ENCODE measurements at regions not wholly inside any gene's neighbourhood (a gene's known extent, or its start where the extent isn't known, plus 50 kb on each side); places are given as distances from the start of the nearest gene placed in this dataset.
"Not testable (repeated sequence)": the region's sequence is repeated elsewhere in the genome, so short reads cannot be mapped to it uniquely, and the experiment has no call there.

DNA sequence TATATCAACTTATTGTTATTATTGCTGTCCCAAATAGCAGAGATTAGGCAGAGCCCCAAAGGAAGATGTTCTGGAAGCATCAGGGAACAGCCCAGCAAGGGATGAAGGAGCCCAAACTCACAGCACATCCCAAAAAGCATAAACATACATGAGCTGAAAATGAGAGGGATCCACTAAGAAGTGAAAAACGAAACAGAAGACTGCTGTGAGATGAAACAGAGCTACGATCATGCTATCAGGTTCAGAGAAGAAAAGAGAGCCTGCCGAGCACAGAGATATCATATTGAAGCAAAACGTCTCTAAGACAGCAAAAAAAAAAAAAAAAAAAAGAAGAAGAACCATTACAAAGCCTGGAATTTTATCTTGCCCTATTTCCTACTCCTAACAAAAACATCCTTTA lies 127.3 kb downstream of the ZNF608 start:
- H3K9me3 Mint-ChIP-seq: peaks cover 0 to 3% (median 0%) of the 10 kb centered on the region in 7 donors

DNA sequence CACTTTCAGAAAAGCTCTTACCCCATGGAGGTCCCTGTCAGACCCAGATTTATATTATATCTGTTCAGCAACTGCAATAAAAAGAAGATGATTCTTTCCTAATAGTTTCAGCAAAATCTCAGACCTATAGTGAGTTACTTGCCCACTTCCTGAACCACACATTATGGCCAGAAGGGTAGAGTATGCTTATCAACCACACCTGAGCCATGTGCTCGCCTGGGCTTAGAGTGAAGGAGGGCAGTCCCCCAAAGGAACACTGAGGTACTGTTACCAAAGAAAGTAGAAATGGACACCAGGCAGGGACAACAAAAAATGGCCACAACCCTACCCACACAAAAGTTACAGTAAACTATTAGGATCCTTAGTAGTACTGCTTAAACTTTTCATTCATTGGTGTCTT lies 128.7 kb downstream of the ZNF608 start:
- no peak overlapping the region for H3K27ac Mint-ChIP-seq
- H3K9me3 Mint-ChIP-seq: peaks cover 0 to 3% (median 0%) of the 10 kb centered on the region in 7 donors
- H3K4me1 ChIP-seq (ENCODE audit: control insufficient read depth, insufficient read depth, low read length, poor library complexity, severe bottlenecking): no peaks in the 10 kb centered on the region
- H3K27me3 Mint-ChIP-seq: peaks cover 14% of the 10 kb centered on the region
- no peaks in the 10 kb centered on the region for H3K36me3 Mint-ChIP-seq
- no peak for ATAC-seq (ENCODE audit: low read depth in 2 of 2)
- H3K27ac ChIP-seq (ENCODE audit: insufficient read depth, low read length, poor library complexity, severe bottlenecking): no peak overlapping the region
- no peaks in the 10 kb centered on the region for H3K27me3 ChIP-seq (ENCODE audit: control insufficient read depth, insufficient read depth, low read length)
- H3K4me3 ChIP-seq (ENCODE audit: low read depth, low read length): no peak overlapping the region
- H3K36me3 ChIP-seq (ENCODE audit: control insufficient read depth, insufficient read depth, low read length): no peaks in the 10 kb centered on the region
- H3K4me1 Mint-ChIP-seq: no peaks in the 10 kb centered on the region
- no peak overlapping the region for H3K4me3 Mint-ChIP-seq
- DNase-seq: no peak
- no peaks in the 10 kb centered on the region for H3K9me3 ChIP-seq (ENCODE audit: control insufficient read depth in 2 of 2, low read length in 2 of 2)

More for the DNA sequence above, 127.3 kb downstream of the ZNF608 start:
- no peak overlapping the region for H3K27ac ChIP-seq (ENCODE audit: insufficient read depth, low read length, poor library complexity, severe bottlenecking)
- H3K4me3 ChIP-seq (ENCODE audit: low read depth, low read length): no peak overlapping the region
- no peaks in the 10 kb centered on the region for H3K36me3 Mint-ChIP-seq
- H3K27me3 ChIP-seq (ENCODE audit: control insufficient read depth, insufficient read depth, low read length): no peaks in the 10 kb centered on the region
- no peak overlapping the region for H3K4me3 Mint-ChIP-seq
- H3K27me3 Mint-ChIP-seq: peaks cover 7% of the 10 kb centered on the region
- ATAC-seq (ENCODE audit: low read depth in 2 of 2): no peak
- no peaks in the 10 kb centered on the region for H3K36me3 ChIP-seq (ENCODE audit: control insufficient read depth, insufficient read depth, low read length)
- no peaks in the 10 kb centered on the region for H3K4me1 ChIP-seq (ENCODE audit: control insufficient read depth, insufficient read depth, low read length, poor library complexity, severe bottlenecking)
- no peaks in the 10 kb centered on the region for H3K4me1 Mint-ChIP-seq
- H3K27ac Mint-ChIP-seq: no peak overlapping the region
- no peak for DNase-seq
- no peaks in the 10 kb centered on the region for H3K9me3 ChIP-seq (ENCODE audit: control insufficient read depth in 2 of 2, low read length in 2 of 2)

DNA sequence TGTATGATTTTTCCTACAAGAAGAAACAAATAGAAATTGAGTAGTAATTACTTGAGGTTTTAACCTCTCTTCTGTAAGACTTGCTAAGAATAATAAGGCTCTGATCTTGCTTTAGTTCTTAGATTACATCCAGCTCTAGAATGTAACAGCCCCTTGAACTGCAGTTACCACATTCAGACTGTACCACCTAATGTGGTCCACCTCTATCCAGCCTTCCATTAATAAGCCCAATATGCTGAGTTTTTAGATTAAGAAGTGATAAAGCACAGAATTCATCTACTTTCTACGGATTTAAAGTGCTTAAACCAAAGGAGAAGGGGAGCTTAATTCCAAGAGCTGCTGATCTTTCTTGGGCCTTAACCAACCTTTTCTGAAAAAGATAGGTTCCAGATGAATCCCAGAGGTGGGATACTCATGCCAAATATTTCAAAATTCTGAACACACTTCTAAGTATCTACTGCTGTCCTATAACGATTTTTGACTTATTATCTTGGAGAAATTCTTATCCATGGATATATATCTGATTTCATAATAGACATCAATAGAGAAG lies 131.5 kb downstream of the ZNF608 start:
- H3K27ac ChIP-seq (ENCODE audit: insufficient read depth, low read length, poor library complexity, severe bottlenecking): no peak overlapping the region
- Mint-ChIP-seq H3K36me3 (no peaks in the 10 kb centered on the region), H3K27ac (no peak overlapping the region), H3K4me1 (no peaks in the 10 kb centered on the region), H3K4me3 (no peak overlapping the region), H3K27me3 (peaks cover 7% of the 10 kb centered on the region), H3K9me3 (peaks cover 0 to 3% (median 0%) of the 10 kb centered on the region in 7 donors)
- no peaks in the 10 kb centered on the region for H3K9me3 ChIP-seq (ENCODE audit: control insufficient read depth in 2 of 2, low read length in 2 of 2)
- no peaks in the 10 kb centered on the region for H3K4me1 ChIP-seq (ENCODE audit: control insufficient read depth, insufficient read depth, low read length, poor library complexity, severe bottlenecking)
- no peak for DNase-seq
- H3K36me3 ChIP-seq (ENCODE audit: control insufficient read depth, insufficient read depth, low read length): no peaks in the 10 kb centered on the region
- ATAC-seq (ENCODE audit: low read depth in 2 of 2): no peak
- H3K27me3 ChIP-seq (ENCODE audit: control insufficient read depth, insufficient read depth, low read length): no peaks in the 10 kb centered on the region
- H3K4me3 ChIP-seq (ENCODE audit: low read depth, low read length): no peak overlapping the region

DNA sequence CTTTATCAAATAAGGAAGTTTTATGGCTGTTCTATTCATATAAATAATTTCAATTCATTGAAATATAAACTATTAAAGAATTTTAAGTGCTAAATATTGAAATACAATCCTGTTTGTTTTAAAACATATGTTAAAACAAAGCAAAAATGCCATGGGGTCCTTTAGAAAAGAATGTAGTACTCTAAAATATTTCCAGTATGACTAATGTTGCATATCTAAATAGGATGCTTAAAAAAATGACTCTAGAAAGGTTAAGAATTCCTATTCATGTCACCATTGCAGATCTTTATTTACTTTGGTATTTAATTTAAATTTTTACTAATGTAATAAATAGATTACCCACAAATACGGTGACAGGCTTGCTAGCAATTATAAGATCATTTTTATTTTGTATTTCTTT lies 132.3 kb downstream of the ZNF608 start:
- no peak overlapping the region for H3K27ac ChIP-seq (ENCODE audit: insufficient read depth, low read length, poor library complexity, severe bottlenecking)
- peaks cover 0 to 3% (median 0%) of the 10 kb centered on the region in 7 donors for H3K9me3 Mint-ChIP-seq
- peaks cover 7% of the 10 kb centered on the region for H3K27me3 Mint-ChIP-seq
- no peaks in the 10 kb centered on the region for H3K36me3 ChIP-seq (ENCODE audit: control insufficient read depth, insufficient read depth, low read length)
- no peaks in the 10 kb centered on the region for H3K4me1 Mint-ChIP-seq
- no peaks in the 10 kb centered on the region for H3K27me3 ChIP-seq (ENCODE audit: control insufficient read depth, insufficient read depth, low read length)
- no peaks in the 10 kb centered on the region for H3K36me3 Mint-ChIP-seq
- no peaks in the 10 kb centered on the region for H3K9me3 ChIP-seq (ENCODE audit: control insufficient read depth in 2 of 2, low read length in 2 of 2)
- no peaks in the 10 kb centered on the region for H3K4me1 ChIP-seq (ENCODE audit: control insufficient read depth, insufficient read depth, low read length, poor library complexity, severe bottlenecking)
- DNase-seq: no peak
- H3K4me3 Mint-ChIP-seq: no peak overlapping the region
- H3K4me3 ChIP-seq (ENCODE audit: low read depth, low read length): no peak overlapping the region
- no peak for ATAC-seq (ENCODE audit: low read depth in 2 of 2)
- H3K27ac Mint-ChIP-seq: no peak overlapping the region

GRCh38 chr5:124613273-124613953 lies 133.0 kb downstream of the ZNF608 start:
- no peak overlapping the region for H3K27ac Mint-ChIP-seq
- H3K27me3 ChIP-seq (ENCODE audit: control insufficient read depth, insufficient read depth, low read length): no peaks in the 10 kb centered on the region
- peaks cover 7% of the 10 kb centered on the region for H3K27me3 Mint-ChIP-seq
- no peak overlapping the region for H3K27ac ChIP-seq (ENCODE audit: insufficient read depth, low read length, poor library complexity, severe bottlenecking)
- H3K4me1 Mint-ChIP-seq: no peaks in the 10 kb centered on the region
- no peak overlapping the region for H3K4me3 ChIP-seq (ENCODE audit: low read depth, low read length)
- H3K36me3 ChIP-seq (ENCODE audit: control insufficient read depth, insufficient read depth, low read length): no peaks in the 10 kb centered on the region
- peaks cover 0 to 4% (median 0%) of the 10 kb centered on the region in 7 donors for H3K9me3 Mint-ChIP-seq
- DNase-seq (no peak), ATAC-seq (ENCODE audit: low read depth in 2 of 2) (no peak)
- H3K9me3 ChIP-seq (ENCODE audit: control insufficient read depth in 2 of 2, low read length in 2 of 2): no peaks in the 10 kb centered on the region
- no peaks in the 10 kb centered on the region for H3K4me1 ChIP-seq (ENCODE audit: control insufficient read depth, insufficient read depth, low read length, poor library complexity, severe bottlenecking)
- no peak overlapping the region for H3K4me3 Mint-ChIP-seq
- no peaks in the 10 kb centered on the region for H3K36me3 Mint-ChIP-seq

DNA sequence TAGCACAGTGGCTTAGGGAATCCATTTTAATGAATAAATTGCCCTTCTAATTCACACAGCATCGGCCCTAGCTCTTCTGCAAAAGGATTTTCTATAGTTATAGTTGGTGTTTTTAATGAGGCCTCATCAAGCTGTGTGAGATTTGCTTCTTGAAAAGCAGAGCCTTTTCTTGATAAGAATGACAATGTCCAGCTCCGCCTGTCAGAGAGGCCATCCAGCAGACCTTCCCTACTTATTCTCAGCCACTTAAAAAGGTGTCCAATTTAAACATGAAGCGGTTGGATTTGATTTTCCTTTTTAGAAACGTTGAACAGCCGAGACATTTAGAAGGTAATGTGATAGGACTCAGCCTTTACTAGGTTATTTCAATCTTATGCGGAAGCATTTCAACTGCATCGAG lies 134.4 kb downstream of the ZNF608 start:
- Histone ChIP-seq H3K36me3 (ENCODE audit: control insufficient read depth, insufficient read depth, low read length) (no peaks in the 10 kb centered on the region), H3K4me3 (ENCODE audit: low read depth, low read length) (no peak overlapping the region), H3K4me1 (ENCODE audit: control insufficient read depth, insufficient read depth, low read length, poor library complexity, severe bottlenecking) (no peaks in the 10 kb centered on the region), H3K27ac (ENCODE audit: insufficient read depth, low read length, poor library complexity, severe bottlenecking) (no peak overlapping the region), H3K9me3 (ENCODE audit: control insufficient read depth in 2 of 2, low read length in 2 of 2) (no peaks in the 10 kb centered on the region), H3K27me3 (ENCODE audit: control insufficient read depth, insufficient read depth, low read length) (no peaks in the 10 kb centered on the region)
- Mint-ChIP-seq H3K36me3 (no peaks in the 10 kb centered on the region), H3K27ac (no peak overlapping the region), H3K9me3 (peaks cover 0 to 10% (median 0%) of the 10 kb centered on the region in 7 donors), H3K4me1 (no peaks in the 10 kb centered on the region), H3K4me3 (no peak overlapping the region), H3K27me3 (peaks cover 7% of the 10 kb centered on the region)
- ATAC-seq (ENCODE audit: low read depth in 2 of 2) (no peak), DNase-seq (no peak)

DNA sequence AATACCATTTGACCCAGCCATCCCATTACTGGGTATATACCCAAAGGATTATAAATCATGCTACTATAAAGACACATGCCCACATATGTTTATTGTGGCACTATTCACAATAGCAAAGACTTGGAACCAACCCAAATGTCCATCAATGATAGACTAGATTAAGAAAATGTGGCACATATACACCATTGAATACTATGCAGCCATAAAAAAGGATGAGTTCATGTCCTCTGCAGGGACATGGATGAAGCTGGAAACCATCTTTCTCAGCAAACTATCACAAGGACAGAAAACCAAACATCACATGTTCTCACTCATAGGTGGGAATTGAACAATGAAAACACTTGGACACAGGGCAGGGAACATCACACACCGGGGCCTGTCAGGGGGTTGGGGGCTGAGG lies 135.2 kb downstream of the ZNF608 start:
- H3K4me1 ChIP-seq (ENCODE audit: control insufficient read depth, insufficient read depth, low read length, poor library complexity, severe bottlenecking); H3K4me1 Mint-ChIP-seq; H3K9me3 ChIP-seq (ENCODE audit: control insufficient read depth in 2 of 2, low read length in 2 of 2); ATAC-seq (ENCODE audit: low read depth in 2 of 2); H3K9me3 Mint-ChIP-seq; H3K27ac ChIP-seq (ENCODE audit: insufficient read depth, low read length, poor library complexity, severe bottlenecking); H3K36me3 Mint-ChIP-seq; H3K27me3 ChIP-seq (ENCODE audit: control insufficient read depth, insufficient read depth, low read length); H3K36me3 ChIP-seq (ENCODE audit: control insufficient read depth, insufficient read depth, low read length); H3K4me3 ChIP-seq (ENCODE audit: low read depth, low read length); H3K27me3 Mint-ChIP-seq; H3K27ac Mint-ChIP-seq; H3K4me3 Mint-ChIP-seq; DNase-seq: not testable (repeated sequence)

DNA sequence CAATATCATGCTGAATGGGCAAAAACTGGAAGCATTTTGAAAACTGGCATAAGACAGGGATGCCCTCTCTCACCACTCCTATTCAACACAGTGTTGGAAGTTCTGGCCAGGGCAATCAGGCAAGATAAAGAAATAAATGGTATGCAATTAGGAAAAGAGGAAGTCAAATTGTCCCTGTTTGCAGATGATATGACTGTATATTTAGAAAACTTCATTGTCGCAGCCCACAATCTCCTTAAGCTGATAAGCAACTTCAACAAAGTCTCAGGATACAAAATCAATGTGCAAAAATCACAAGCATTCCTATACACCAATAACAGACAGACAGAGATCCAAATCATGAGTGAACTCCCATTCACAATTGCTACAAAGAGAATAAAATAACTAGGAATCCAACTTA lies 136.8 kb downstream of the ZNF608 start:
- not testable (repeated sequence) for H3K9me3 Mint-ChIP-seq; H3K36me3 ChIP-seq (ENCODE audit: control insufficient read depth, insufficient read depth, low read length); H3K9me3 ChIP-seq (ENCODE audit: control insufficient read depth in 2 of 2, low read length in 2 of 2); H3K4me3 Mint-ChIP-seq; DNase-seq; H3K4me3 ChIP-seq (ENCODE audit: low read depth, low read length); H3K36me3 Mint-ChIP-seq; H3K27me3 ChIP-seq (ENCODE audit: control insufficient read depth, insufficient read depth, low read length); H3K4me1 Mint-ChIP-seq; H3K27ac Mint-ChIP-seq; H3K4me1 ChIP-seq (ENCODE audit: control insufficient read depth, insufficient read depth, low read length, poor library complexity, severe bottlenecking); H3K27ac ChIP-seq (ENCODE audit: insufficient read depth, low read length, poor library complexity, severe bottlenecking); ATAC-seq (ENCODE audit: low read depth in 2 of 2); H3K27me3 Mint-ChIP-seq
